ENCODE measurements at regions not wholly inside any gene's neighbourhood (a gene's known extent, or its start where the extent isn't known, plus 50 kb on each side); places are given as distances from the start of the nearest gene placed in this dataset.

- ChIA-PET POLR2A (no interaction called here), CTCF (ENCODE audit: unreplicated experiment) (no interaction called here)
- BruUV-seq (replicated peaks) = no TSS peak
- Histone ChIP-seq H3K4me1 (ENCODE audit: insufficient read depth, low read length, poor library complexity, severe bottlenecking) (no peaks in the 10 kb centered on the region), H3K36me3 (ENCODE audit: insufficient read depth, low read length) (no peaks in the 10 kb centered on the region), H4K20me1 (ENCODE audit: insufficient read depth, low read length) (no peaks in the 10 kb centered on the region), H3K4me3 (ENCODE audit: low read depth, low read length, poor library complexity, severe bottlenecking) (no peak overlapping the region), H3K27ac (ENCODE audit: low read depth, low read length, poor library complexity, severe bottlenecking) (no peak overlapping the region), H2AFZ (ENCODE audit: low read length) (no peak overlapping the region), H3K9me3 (ENCODE audit: low read length) (no peaks in the 10 kb centered on the region), H3K4me2 (ENCODE audit: low read length) (no peak overlapping the region), H3K9me2 (ENCODE audit: insufficient read depth, low read length) (no peaks in the 10 kb centered on the region), H3K79me2 (ENCODE audit: insufficient read depth, low read depth, low read length) (no peaks in the 10 kb centered on the region)
- intact Hi-C loops (cut with micrococcal nuclease; ENCODE audit: unreplicated experiment) = no loop called here
- no peak for DNase-seq (ENCODE audit: low spot score)
- TF ChIP-seq CTCF (conservative IDR thresholded peaks at IDR 0.05; ENCODE audit: low read length) (no peak), EZH2phosphoT487 (IDR thresholded peaks at IDR 0.05; ENCODE audit: borderline replicate concordance, low read depth, low read length) (no peak)
These were observed 259.5 kb downstream of the COL4A1 start for GRCh38 chr13:110047496-110047895.

GRCh38 chr13:110046811-110047210 lies 260.1 kb downstream of the COL4A1 start:
- no peaks in the 10 kb centered on the region for H3K36me3 ChIP-seq (ENCODE audit: insufficient read depth, low read length)
- no peak overlapping the region for H3K4me2 ChIP-seq (ENCODE audit: low read length)
- no peak overlapping the region for H3K4me3 ChIP-seq (ENCODE audit: low read depth, low read length, poor library complexity, severe bottlenecking)
- H3K9me3 ChIP-seq (ENCODE audit: low read length) = no peaks in the 10 kb centered on the region
- no peaks in the 10 kb centered on the region for H3K4me1 ChIP-seq (ENCODE audit: insufficient read depth, low read length, poor library complexity, severe bottlenecking)
- no peaks in the 10 kb centered on the region for H3K79me2 ChIP-seq (ENCODE audit: insufficient read depth, low read depth, low read length)
- TF ChIP-seq EZH2phosphoT487 (IDR thresholded peaks at IDR 0.05; ENCODE audit: borderline replicate concordance, low read depth, low read length) = no peak
- H3K27ac ChIP-seq (ENCODE audit: low read depth, low read length, poor library complexity, severe bottlenecking) = no peak overlapping the region
- no TSS peak for BruUV-seq (replicated peaks)
- DNase-seq (ENCODE audit: low spot score) = no peak
- ChIA-PET POLR2A (interaction anchor here (0.5 kb wide), 1 partner anchor 23 kb away, joined by 5 read pairs; no protein-coding TSS in a partner anchor), CTCF (ENCODE audit: unreplicated experiment) (no interaction called here)
- no peak overlapping the region for H2AFZ ChIP-seq (ENCODE audit: low read length)
- no peaks in the 10 kb centered on the region for H3K9me2 ChIP-seq (ENCODE audit: insufficient read depth, low read length)
- no peaks in the 10 kb centered on the region for H4K20me1 ChIP-seq (ENCODE audit: insufficient read depth, low read length)
- intact Hi-C loops (cut with micrococcal nuclease; ENCODE audit: unreplicated experiment) = no loop called here

DNA sequence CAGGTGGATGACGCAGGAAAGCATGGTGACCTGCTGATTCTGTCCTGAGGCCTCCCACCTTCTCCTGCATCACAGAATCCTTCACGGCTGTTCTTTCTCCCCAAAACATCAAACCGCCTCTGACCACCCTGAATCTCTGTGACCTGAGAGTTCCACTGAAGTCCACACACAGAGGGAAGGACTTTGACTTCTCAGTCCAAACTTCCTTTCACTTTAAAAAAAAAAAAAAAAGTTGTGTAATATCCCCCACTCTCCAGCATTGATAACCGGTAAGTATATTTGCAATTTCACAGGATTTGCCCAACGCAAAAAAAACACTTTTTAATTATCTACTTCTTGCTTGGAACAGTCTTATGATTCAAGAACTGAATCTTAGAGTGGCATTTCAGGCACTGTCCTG lies 259.5 kb upstream of the IRS2 start:
- BruUV-seq (replicated peaks) = no TSS peak
- Histone ChIP-seq H3K4me3 (ENCODE audit: low read depth, low read length, poor library complexity, severe bottlenecking) (no peak overlapping the region), H3K4me2 (ENCODE audit: low read length) (no peak overlapping the region), H3K9me2 (ENCODE audit: insufficient read depth, low read length) (no peaks in the 10 kb centered on the region), H3K79me2 (ENCODE audit: insufficient read depth, low read depth, low read length) (no peaks in the 10 kb centered on the region), H2AFZ (ENCODE audit: low read length) (no peak overlapping the region), H3K36me3 (ENCODE audit: insufficient read depth, low read length) (no peaks in the 10 kb centered on the region), H3K9me3 (ENCODE audit: low read length) (no peaks in the 10 kb centered on the region), H3K27ac (ENCODE audit: low read depth, low read length, poor library complexity, severe bottlenecking) (no peak overlapping the region), H4K20me1 (ENCODE audit: insufficient read depth, low read length) (no peaks in the 10 kb centered on the region), H3K4me1 (ENCODE audit: insufficient read depth, low read length, poor library complexity, severe bottlenecking) (no peaks in the 10 kb centered on the region)
- TF ChIP-seq CTCF (conservative IDR thresholded peaks at IDR 0.05; ENCODE audit: low read length) (no peak), EZH2phosphoT487 (IDR thresholded peaks at IDR 0.05; ENCODE audit: borderline replicate concordance, low read depth, low read length) (no peak)
- DNase-seq (ENCODE audit: low spot score) = no peak
- ChIA-PET POLR2A (no interaction called here), CTCF (ENCODE audit: unreplicated experiment) (no interaction called here)
- intact Hi-C loops (cut with micrococcal nuclease; ENCODE audit: unreplicated experiment) = no loop called here
